CD14-positive monocyte (primary cell): ENCODE measurements at regions not wholly inside any gene's neighbourhood (a gene's known extent, or its start where the extent isn't known, plus 50 kb on each side); places are given as distances from the start of the nearest gene placed in this dataset.

Source experiments
- DNase-seq, 3 donors: peaks; one replicate each; pipeline ENCODE4 v3.0.0-alpha.2; 2011 to 2022
- H2AFZ ChIP-seq: 2 replicates; pipeline ENCODE4 v1.6.0; 2012; ENCODE audit warnings: mild to moderate bottlenecking, low read depth, low read length, inconsistent platforms; ENCODE audit not compliant: insufficient read depth, poor library complexity, severe bottlenecking
- H3K27ac ChIP-seq, 2 donors: 1 replicate in 1 of 2; 2 replicates in 1 of 2; pipeline ENCODE4 v1.5.1; 2012 to 2013; ENCODE audit warnings: low read length in 2 of 2, control low read depth in 1 of 2, inconsistent platforms in 1 of 2, low read depth in 1 of 2, mild to moderate bottlenecking in 1 of 2
- H3K27me3 ChIP-seq, 2 donors: one replicate each; pipeline versions ENCODE4 v1.6.0 to v1.6.1; 2011 to 2013; ENCODE audit warnings: low read length in 2 of 2; ENCODE audit not compliant: control insufficient read depth in 2 of 2, insufficient read depth in 2 of 2
- H3K36me3 ChIP-seq, 2 donors: replicated peaks in 1 of 2; 1 replicate in 1 of 2; 2 replicates in 1 of 2; pipeline versions ENCODE4 v1.5.1 to v1.6.1; 2012 to 2013; ENCODE audit warnings: low read length in 2 of 2, control low read depth in 1 of 2, inconsistent platforms in 1 of 2, mild to moderate bottlenecking in 1 of 2; ENCODE audit not compliant: insufficient read depth in 2 of 2, control insufficient read depth in 1 of 2
- H3K4me1 ChIP-seq, 2 donors: 1 replicate in 1 of 2; 2 replicates in 1 of 2; pipeline versions ENCODE4 v1.5.1 to v1.6.1; 2012 to 2013; ENCODE audit warnings: low read length in 2 of 2, control low read depth in 1 of 2, inconsistent platforms in 1 of 2, mild to moderate bottlenecking in 1 of 2, moderate library complexity in 1 of 2; ENCODE audit not compliant: insufficient read depth in 2 of 2, control insufficient read depth in 1 of 2
- H3K4me2 ChIP-seq: replicated peaks from 2 replicates; pipeline ENCODE3; 2012; ENCODE audit warnings: low read length, moderate library complexity, mild to moderate bottlenecking; ENCODE audit not compliant: poor library complexity, severe bottlenecking; ENCODE audit errors: extremely low read depth
- H3K4me3 ChIP-seq, 3 experiments: fragments of 200-600 bp in 1 of 3; sonication (generic) in 1 of 3; replicated peaks in 1 of 3; 1 replicate in 2 of 3; 2 replicates in 1 of 3; pipeline ENCODE4 v1.5.1; 2011 to 2013; ENCODE audit warnings: low read length in 3 of 3, mild to moderate bottlenecking in 3 of 3, control low read depth in 2 of 3, low read depth in 2 of 3, inconsistent platforms in 1 of 3, moderate library complexity in 1 of 3
- H3K79me2 ChIP-seq: 2 replicates; pipeline ENCODE4 v1.6.0; 2012; ENCODE audit warnings: mild to moderate bottlenecking, control low read depth, inconsistent platforms, low read length, moderate library complexity; ENCODE audit not compliant: insufficient read depth
- H3K9ac ChIP-seq: 2 replicates; pipeline ENCODE4 v1.6.0; 2017; ENCODE audit warnings: low read length, mild to moderate bottlenecking; ENCODE audit not compliant: insufficient read depth, poor library complexity, severe bottlenecking
- H3K9me3 ChIP-seq, 2 donors: replicated peaks in 1 of 2; 1 replicate in 1 of 2; 2 replicates in 1 of 2; pipeline versions ENCODE4 v1.5.1 to v1.6.1; 2012 to 2013; ENCODE audit warnings: low read length in 2 of 2, control low read depth in 1 of 2; ENCODE audit not compliant: control insufficient read depth in 1 of 2, insufficient read depth in 1 of 2
- H4K20me1 ChIP-seq: 2 replicates; pipeline ENCODE4 v1.6.0; 2012; ENCODE audit warnings: mild to moderate bottlenecking, low read length, control low read depth, moderate library complexity; ENCODE audit not compliant: insufficient read depth
- H3K27ac Mint-ChIP-seq, 7 donors: one replicate each; pipeline ENCODE4 v1.8.0; 2020; ENCODE audit warnings: mild to moderate bottlenecking in 7 of 7, mixed read lengths in 7 of 7, moderate library complexity in 6 of 7, inconsistent platforms in 2 of 7
- H3K27me3 Mint-ChIP-seq, 3 donors: one replicate each; pipeline ENCODE4 v1.8.0; 2021 to 2022; ENCODE audit warnings: low read depth in 3 of 3, mild to moderate bottlenecking in 3 of 3, mixed read lengths in 3 of 3, moderate library complexity in 3 of 3, inconsistent platforms in 1 of 3
- H3K36me3 Mint-ChIP-seq, 2 donors: one replicate each; pipeline ENCODE4 v1.8.0; 2020; ENCODE audit warnings: mixed read lengths in 2 of 2, inconsistent platforms in 1 of 2, mild to moderate bottlenecking in 1 of 2
- H3K4me1 Mint-ChIP-seq: one replicate; pipeline ENCODE4 v1.8.0; 2020; ENCODE audit warnings: mild to moderate bottlenecking, mixed read lengths
- H3K4me3 Mint-ChIP-seq, 2 donors: one replicate each; pipeline ENCODE4 v1.8.0; 2020; ENCODE audit warnings: mild to moderate bottlenecking in 2 of 2, mixed read lengths in 2 of 2, moderate library complexity in 1 of 2
- H3K9me3 Mint-ChIP-seq, 7 donors: one replicate each; pipeline ENCODE4 v1.8.0; 2020 to 2022; ENCODE audit warnings: mixed read lengths in 7 of 7, mild to moderate bottlenecking in 6 of 7, moderate library complexity in 6 of 7, inconsistent platforms in 2 of 7
- WGBS: methylation state at CpG from one replicate; pipeline ENCODE4 v1.1.5; 2013; ENCODE audit warnings: missing lambda C conversion rate; ENCODE audit not compliant: insufficient coverage; 5-methylcytosine and 5-hydroxymethylcytosine counted together
- intact Hi-C, 2 donors: fragments of 100-400 bp; cut with micrococcal nuclease; formaldehyde crosslinking; loops; one replicate each; pipeline versions ENCODE4 v1.15.0 to v1.15.1; 2023
- TF ChIP-seq, protein P1 (sequence below): fragments of 200-600 bp; IDR thresholded peaks from one replicate; pipeline ENCODE4 v1.8.0; 2022; ENCODE audit warnings: antibody characterized with exemption, mild to moderate bottlenecking

DNA sequence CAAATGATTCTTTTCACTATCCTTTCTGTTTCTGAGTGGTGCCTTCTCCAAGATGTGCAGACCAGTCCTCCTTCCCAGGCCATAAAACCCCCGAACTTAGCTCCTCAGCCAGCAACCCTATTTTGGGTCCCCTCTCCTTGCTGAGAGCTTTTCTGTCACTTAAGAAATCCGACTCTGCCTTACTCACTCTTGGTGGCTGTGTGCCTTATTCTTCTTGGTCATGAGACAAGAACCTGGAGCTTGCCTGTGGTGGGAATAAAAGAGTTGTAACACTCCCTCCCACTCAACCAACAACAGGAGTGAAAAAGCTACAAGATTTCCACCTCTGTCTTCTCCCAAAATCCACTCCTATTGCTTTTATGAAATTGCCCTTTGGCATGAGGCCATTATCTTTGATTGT lies 62.6 kb downstream of the RPS12 start:
- intact Hi-C loops = no loop called here

DNA sequence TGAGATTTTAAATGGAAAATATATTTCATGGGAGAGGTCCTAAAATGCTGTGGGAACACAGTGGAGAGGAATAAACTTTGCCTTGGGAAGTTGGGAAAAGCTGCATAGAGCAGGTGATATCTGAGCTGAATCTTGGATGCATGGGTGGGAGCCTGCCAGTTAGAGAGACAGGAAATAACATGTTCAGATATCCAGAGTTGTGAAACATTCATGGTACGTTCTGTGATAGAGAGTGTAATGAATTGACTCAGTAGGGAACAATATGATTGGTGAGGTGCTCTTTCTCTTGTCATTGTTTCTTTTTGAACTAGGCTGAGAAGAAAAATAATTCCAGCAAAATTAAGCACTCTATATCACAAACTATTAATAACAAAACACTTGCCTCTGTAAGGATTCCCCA lies 72.8 kb downstream of the RPS12 start:
- TF ChIP-seq, protein P1, sequence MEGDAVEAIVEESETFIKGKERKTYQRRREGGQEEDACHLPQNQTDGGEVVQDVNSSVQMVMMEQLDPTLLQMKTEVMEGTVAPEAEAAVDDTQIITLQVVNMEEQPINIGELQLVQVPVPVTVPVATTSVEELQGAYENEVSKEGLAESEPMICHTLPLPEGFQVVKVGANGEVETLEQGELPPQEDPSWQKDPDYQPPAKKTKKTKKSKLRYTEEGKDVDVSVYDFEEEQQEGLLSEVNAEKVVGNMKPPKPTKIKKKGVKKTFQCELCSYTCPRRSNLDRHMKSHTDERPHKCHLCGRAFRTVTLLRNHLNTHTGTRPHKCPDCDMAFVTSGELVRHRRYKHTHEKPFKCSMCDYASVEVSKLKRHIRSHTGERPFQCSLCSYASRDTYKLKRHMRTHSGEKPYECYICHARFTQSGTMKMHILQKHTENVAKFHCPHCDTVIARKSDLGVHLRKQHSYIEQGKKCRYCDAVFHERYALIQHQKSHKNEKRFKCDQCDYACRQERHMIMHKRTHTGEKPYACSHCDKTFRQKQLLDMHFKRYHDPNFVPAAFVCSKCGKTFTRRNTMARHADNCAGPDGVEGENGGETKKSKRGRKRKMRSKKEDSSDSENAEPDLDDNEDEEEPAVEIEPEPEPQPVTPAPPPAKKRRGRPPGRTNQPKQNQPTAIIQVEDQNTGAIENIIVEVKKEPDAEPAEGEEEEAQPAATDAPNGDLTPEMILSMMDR = no peak
- Histone ChIP-seq H3K27ac (no peak overlapping the region), H3K4me3 (no peak overlapping the region), H3K79me2 (no peaks in the 10 kb centered on the region), H3K4me1 (no peaks in the 10 kb centered on the region), H4K20me1 (no peaks in the 10 kb centered on the region), H3K4me2 (no peak overlapping the region), H3K9ac (no peak overlapping the region), H3K9me3 (peaks cover 0 to 5% of the 10 kb centered on the region in 2 donors), H3K36me3 (no peaks in the 10 kb centered on the region), H3K27me3 (no peaks in the 10 kb centered on the region), H2AFZ (no peak overlapping the region)
- Mint-ChIP-seq H3K27ac (no peak overlapping the region), H3K36me3 (no peaks in the 10 kb centered on the region), H3K27me3 (peaks cover 0 to 2% (median 0%) of the 10 kb centered on the region in 3 donors), H3K4me1 (no peaks in the 10 kb centered on the region), H3K4me3 (no peak overlapping the region), H3K9me3 (peaks cover 0 to 7% (median 3%) of the 10 kb centered on the region in 7 donors)
- intact Hi-C loops = no loop called here
- DNase-seq = no peak
- WGBS = no CpG with 5 or more reads among the region's 1 CpG

More for the DNA sequence above, 62.6 kb downstream of the RPS12 start:
- Histone ChIP-seq H3K36me3 (no peaks in the 10 kb centered on the region), H3K27ac (no peak overlapping the region), H3K9me3 (peaks cover 0 to 3% of the 10 kb centered on the region in 2 donors), H3K4me1 (no peaks in the 10 kb centered on the region), H4K20me1 (no peaks in the 10 kb centered on the region), H3K9ac (no peak overlapping the region), H3K27me3 (no peaks in the 10 kb centered on the region), H3K4me2 (no peak overlapping the region), H3K4me3 (no peak overlapping the region), H3K79me2 (no peaks in the 10 kb centered on the region), H2AFZ (no peak overlapping the region)
- DNase-seq = no peak
- Mint-ChIP-seq H3K27ac (no peak overlapping the region), H3K27me3 (peaks cover 0 to 3% (median 0%) of the 10 kb centered on the region in 3 donors), H3K4me1 (no peaks in the 10 kb centered on the region), H3K4me3 (no peak overlapping the region), H3K36me3 (no peaks in the 10 kb centered on the region), H3K9me3 (peaks cover 2 to 7% (median 4%) of the 10 kb centered on the region in 7 donors)
- WGBS = no CpG with 5 or more reads among the region's 2 CpGs
- TF ChIP-seq, protein P1 = no peak
